Adrenal gland (tissue), 5 donors: ENCODE measurements at regions not wholly inside any gene's neighbourhood (a gene's known extent, or its start where the extent isn't known, plus 50 kb on each side); places are given as distances from the start of the nearest gene placed in this dataset.

Source experiments
- POLR2A ChIP-seq, 2 donors: fragments of 450-650 bp; IDR thresholded peaks; one replicate each; pipeline ENCODE4 v1.6.1; 2017; ENCODE audit warnings: antibody characterized with exemption in 2 of 2, mild to moderate bottlenecking in 2 of 2, moderate library complexity in 1 of 2
- TF ChIP-seq, protein P1 (sequence below), 6 experiments: fragments of 450-650 bp in 4 of 6; fragments of 200-600 bp in 2 of 6; sonication (generic) in 1 of 6; IDR thresholded peaks; 1 replicate in 5 of 6; 2 replicates in 1 of 6; pipeline versions ENCODE4 v1.5.1 to v1.8.0; 2016 to 2021; ENCODE audit warnings: antibody characterized with exemption in 6 of 6, mild to moderate bottlenecking in 2 of 6, moderate library complexity in 1 of 6
- donor health status: DM: no; HTN: no; CAD: no.

DNA sequence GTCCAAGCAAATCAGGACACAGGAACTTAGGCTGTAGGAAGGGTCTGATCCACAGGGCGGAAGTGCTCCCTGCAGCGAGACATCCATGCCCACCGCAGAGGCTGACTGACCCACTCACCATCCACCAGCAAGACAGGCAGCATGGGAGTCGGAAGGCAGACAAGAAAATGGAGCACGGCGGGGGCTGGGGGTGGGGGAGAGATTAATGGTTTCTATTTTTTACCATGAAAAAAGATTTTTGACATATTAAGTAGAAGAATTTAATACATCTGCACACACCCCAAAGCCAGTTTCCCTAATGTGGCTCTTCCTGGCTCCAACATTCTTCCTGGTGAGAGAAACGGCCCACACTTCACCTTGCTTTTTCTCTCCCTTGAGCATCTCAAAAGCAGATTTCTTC is 55.1 kb upstream of the ST8SIA3 start:
- TF ChIP-seq, protein P1, sequence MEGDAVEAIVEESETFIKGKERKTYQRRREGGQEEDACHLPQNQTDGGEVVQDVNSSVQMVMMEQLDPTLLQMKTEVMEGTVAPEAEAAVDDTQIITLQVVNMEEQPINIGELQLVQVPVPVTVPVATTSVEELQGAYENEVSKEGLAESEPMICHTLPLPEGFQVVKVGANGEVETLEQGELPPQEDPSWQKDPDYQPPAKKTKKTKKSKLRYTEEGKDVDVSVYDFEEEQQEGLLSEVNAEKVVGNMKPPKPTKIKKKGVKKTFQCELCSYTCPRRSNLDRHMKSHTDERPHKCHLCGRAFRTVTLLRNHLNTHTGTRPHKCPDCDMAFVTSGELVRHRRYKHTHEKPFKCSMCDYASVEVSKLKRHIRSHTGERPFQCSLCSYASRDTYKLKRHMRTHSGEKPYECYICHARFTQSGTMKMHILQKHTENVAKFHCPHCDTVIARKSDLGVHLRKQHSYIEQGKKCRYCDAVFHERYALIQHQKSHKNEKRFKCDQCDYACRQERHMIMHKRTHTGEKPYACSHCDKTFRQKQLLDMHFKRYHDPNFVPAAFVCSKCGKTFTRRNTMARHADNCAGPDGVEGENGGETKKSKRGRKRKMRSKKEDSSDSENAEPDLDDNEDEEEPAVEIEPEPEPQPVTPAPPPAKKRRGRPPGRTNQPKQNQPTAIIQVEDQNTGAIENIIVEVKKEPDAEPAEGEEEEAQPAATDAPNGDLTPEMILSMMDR (IDR thresholded peaks at IDR 0.05), result no peak
- TF ChIP-seq POLR2A (IDR thresholded peaks at IDR 0.05), result no peak
